GM12878 (cell line): ENCODE measurements at regions not wholly inside any gene's neighbourhood (a gene's known extent, or its start where the extent isn't known, plus 50 kb on each side); places are given as distances from the start of the nearest gene placed in this dataset.

Experiments
- ATAC-seq: fragments of 200-7000 bp; cut with Tn5 transposase; 3 replicates; pipeline ENCODE4 v1.9.1; 2020; ENCODE audit warnings: mild to moderate bottlenecking, moderate library complexity
- BruUV-seq: library from RNA; stranded (reverse); fragments of 400-500 nt; replicated peaks from 2 replicates; lab custom pipeline; 2021; lab: Mats Ljungman, UMichigan
- CTCF ChIA-PET: fragments of 300-600 bp; sonication (Branson Sonifier 250); formaldehyde crosslinking; extraction: SDS; loops from one replicate; lab custom pipeline; 2021; ENCODE audit warnings: inconsistent platforms; lab: Yijun Ruan, JAX
- POLR2A ChIA-PET: fragments of 350-600 bp; formaldehyde crosslinking; extraction: SDS; loops from one replicate; lab custom pipeline; 2021; ENCODE audit warnings: inconsistent platforms; lab: Charles Lee
- RAD21 ChIA-PET: fragments of 300-600 bp; sonication (Branson Sonifier 250); formaldehyde crosslinking; loops from one replicate; lab custom pipeline; 2023; ENCODE audit warnings: antibody characterized with exemption; ENCODE audit not compliant: unreplicated experiment; lab: Charles Lee
- SMC1A ChIA-PET: fragments of 300-600 bp; sonication (Branson Sonifier 250); formaldehyde crosslinking; loops from one replicate; lab custom pipeline; 2023; ENCODE audit not compliant: unreplicated experiment, uncharacterized antibody; lab: Charles Lee
- DNase-seq: peaks from one replicate; pipeline ENCODE4 v3.0.0-alpha.2; 2011; ENCODE audit warnings: low read depth, low spot score
- FAIRE-seq: peaks from 3 replicates; lab custom pipeline; 2011; peaks lifted over from hg19 to GRCh38; lab: Jason Lieb, UNC
- H2AFZ ChIP-seq: 2 replicates; pipeline ENCODE4 v1.6.0; 2011; ENCODE audit warnings: low read depth, low read length, control low read depth; ENCODE audit not compliant: control insufficient read depth
- H3K27ac ChIP-seq: 2 replicates; pipeline ENCODE4 v1.5.1; 2011; ENCODE audit warnings: control low read depth; ENCODE audit not compliant: control insufficient read depth, insufficient read depth
- H3K27me3 ChIP-seq, 2 experiments: replicated peaks in 1 of 2; 2 replicates each; pipeline versions ENCODE4 v1.6.0 to v1.6.1; 2011; ENCODE audit warnings: low read length in 1 of 2; ENCODE audit not compliant: control insufficient read depth in 2 of 2, insufficient read depth in 2 of 2
- H3K36me3 ChIP-seq, 2 experiments: 2 replicates each; pipeline ENCODE4 v1.5.1; 2011; ENCODE audit warnings: low read length in 1 of 2; ENCODE audit not compliant: control insufficient read depth in 2 of 2, insufficient read depth in 2 of 2
- H3K4me1 ChIP-seq: 2 replicates; pipeline ENCODE4 v1.6.1; 2011; ENCODE audit warnings: mild to moderate bottlenecking, low read length, moderate library complexity, mixed read lengths; ENCODE audit not compliant: control insufficient read depth, insufficient read depth
- H3K4me2 ChIP-seq: 2 replicates; pipeline ENCODE4 v1.6.0; 2011; ENCODE audit warnings: control low read depth; ENCODE audit not compliant: control insufficient read depth, insufficient read depth
- H3K4me3 ChIP-seq: fragments of 200-600 bp; sonication (generic); 2 replicates; pipeline ENCODE4 v1.5.1; 2016
- H3K79me2 ChIP-seq: 2 replicates; pipeline ENCODE4 v1.6.0; 2011; ENCODE audit warnings: low read length; ENCODE audit not compliant: control insufficient read depth, insufficient read depth
- H3K9ac ChIP-seq: 2 replicates; pipeline ENCODE4 v1.8.0; 2011; ENCODE audit warnings: low read length, control low read depth, mixed read lengths; ENCODE audit not compliant: control insufficient read depth, insufficient read depth
- H3K9me3 ChIP-seq: replicated peaks from 3 replicates; pipeline ENCODE4 v1.5.1; 2011; ENCODE audit warnings: mild to moderate bottlenecking, low read length; ENCODE audit not compliant: control insufficient read depth, insufficient read depth
- H4K20me1 ChIP-seq: 2 replicates; pipeline ENCODE4 v1.6.0; 2011; ENCODE audit not compliant: control insufficient read depth, insufficient read depth
- JUNB ChIP-seq: IDR thresholded peaks from 2 replicates; pipeline ENCODE4 v1.6.1; 2016; ENCODE audit warnings: antibody characterized with exemption, mild to moderate bottlenecking
- NFYA ChIP-seq: IDR thresholded peaks from 2 replicates; pipeline ENCODE4 v1.6.1; 2011; ENCODE audit warnings: low read depth, mild to moderate bottlenecking, low read length, improper control_type of control experiment, borderline replicate concordance
- NFYB ChIP-seq: IDR thresholded peaks from 2 replicates; pipeline ENCODE4 v1.6.1; 2011; ENCODE audit warnings: low read depth, mild to moderate bottlenecking, low read length, improper control_type of control experiment, moderate library complexity; ENCODE audit not compliant: insufficient read depth
- NR2F1 ChIP-seq: fragments of 450-650 bp; conservative IDR thresholded peaks from 2 replicates; pipeline ENCODE4 v1.6.1; 2017; ENCODE audit warnings: mild to moderate bottlenecking
- RUNX3 ChIP-seq: IDR thresholded peaks from 2 replicates; pipeline ENCODE4 v1.6.1; 2012; ENCODE audit warnings: low read length, inconsistent platforms
- WGBS: methylation state at CpG from one replicate; pipeline ENCODE4 v1.1.6; 2016; ENCODE audit warnings: low lambda C conversion rate; ENCODE audit not compliant: insufficient replicate concordance, insufficient coverage; ENCODE audit errors: missing lambda C conversion rate; 5-methylcytosine and 5-hydroxymethylcytosine counted together
- in situ Hi-C: fragments of 300-500 bp; cut with MboI; formaldehyde crosslinking; loops from 9 replicates; pipeline ENCODE4 v1.14.3; 2018; ENCODE audit warnings: mixed read lengths
- intact Hi-C: fragments of 100-400 bp; cut with micrococcal nuclease; formaldehyde crosslinking; loops from one replicate; pipeline ENCODE4 v1.14.2; 2022; ENCODE audit not compliant: unreplicated experiment

GRCh38 chr1:232697187-232697822, 67.4 kb upstream of the SIPA1L2 start:
- no peaks in the 10 kb centered on the region for H3K79me2 ChIP-seq
- H3K27me3 ChIP-seq, result no peaks in the 10 kb centered on the region; a peak in 2 of 4 replicates
- no peak overlapping the region for H3K27ac ChIP-seq
- no peaks in the 10 kb centered on the region for H3K36me3 ChIP-seq
- TF ChIP-seq JUNB (no peak), NFYB (no peak), NFYA (no peak)
- 21% methylated on average over 4 of the region's 4 CpGs for WGBS
- no peaks in the 10 kb centered on the region for H4K20me1 ChIP-seq
- H3K4me3 ChIP-seq, result no peak overlapping the region
- FAIRE-seq (no peak), DNase-seq (no peak), ATAC-seq (no peak)
- CTCF ChIA-PET, result interaction anchor here (0.7 kb wide), 1 partner anchor 305 kb away, joined by 4 read pairs; no protein-coding TSS in a partner anchor
- SMC1A ChIA-PET, result interaction anchor here (0.8 kb wide), 1 partner anchor 19 kb away, joined by 3 read pairs; no protein-coding TSS in a partner anchor
- RAD21 ChIA-PET, result no interaction called here
- intact Hi-C loops (no loop called here), in situ Hi-C loops (no loop called here)
- no peak overlapping the region for H3K4me2 ChIP-seq
- no peak overlapping the region for H3K9ac ChIP-seq
- no TSS peak for BruUV-seq
- H2AFZ ChIP-seq, result no peak overlapping the region
- POLR2A ChIA-PET, result no interaction called here
- H3K4me1 ChIP-seq, result no peaks in the 10 kb centered on the region
- H3K9me3 ChIP-seq, result no peaks in the 10 kb centered on the region

GRCh38 chr1:232699814-232700213, 69.9 kb upstream of the SIPA1L2 start:
- Histone ChIP-seq H3K4me2 (no peak overlapping the region), H3K36me3 (no peaks in the 10 kb centered on the region), H3K4me3 (no peak overlapping the region), H3K4me1 (no peaks in the 10 kb centered on the region), H3K9me3 (no peaks in the 10 kb centered on the region), H2AFZ (no peak overlapping the region), H3K27ac (no peak overlapping the region), H3K9ac (no peak overlapping the region), H3K79me2 (no peaks in the 10 kb centered on the region), H3K27me3 (peaks cover 0 to 3% of the 10 kb centered on the region in 2 experiments; a peak in 2 of 4 replicates), H4K20me1 (no peaks in the 10 kb centered on the region)
- FAIRE-seq, result no peak
- no peak for DNase-seq
- peak; percentile 66 for ATAC-seq
- ChIA-PET SMC1A (no interaction called here), RAD21 (no interaction called here), CTCF (no interaction called here), POLR2A (no interaction called here)
- TF ChIP-seq RUNX3, result peak; percentile 58
- TF ChIP-seq NR2F1, result no peak
- intact Hi-C loops, result no loop called here
- BruUV-seq, result no TSS peak
- 40% methylated on average over 6 of the region's 6 CpGs for WGBS
- in situ Hi-C loops, result no loop called here
